Naive thymus-derived CD4-positive, alpha-beta T cell (primary cell): ENCODE measurements at regions not wholly inside any gene's neighbourhood (a gene's known extent, or its start where the extent isn't known, plus 50 kb on each side); places are given as distances from the start of the nearest gene placed in this dataset.
"Not testable (repeated sequence)": the region's sequence is repeated elsewhere in the genome, so short reads cannot be mapped to it uniquely, and the experiment has no call there.

Source experiments
- ATAC-seq: fragments of 150-1000 bp; cut with Tn5 transposase; 2 replicates; pipeline ENCODE4 v1.10.0; 2021; ENCODE audit warnings: mild to moderate bottlenecking, moderate library complexity
- CTCF ChIA-PET: fragments of 350-600 bp; sonication (Branson Sonifier 250); formaldehyde crosslinking; loops from one replicate; lab custom pipeline; 2021; ENCODE audit warnings: antibody characterized with exemption; lab: Charles Lee
- POLR2A ChIA-PET: fragments of 350-600 bp; sonication (Branson Sonifier 250); formaldehyde crosslinking; loops from one replicate; lab custom pipeline; 2021; ENCODE audit warnings: antibody characterized with exemption, inconsistent platforms; lab: Charles Lee
- DNase-seq, 9 donors: peaks; one replicate each; pipeline versions ENCODE4 v3.0.0 to v3.0.0-alpha.2; 2020 to 2022; ENCODE audit warnings: mixed read lengths in 1 of 9
- H3K27ac ChIP-seq: one replicate; pipeline ENCODE4 v1.7.0; 2013; ENCODE audit warnings: mild to moderate bottlenecking, low read depth, low read length, moderate library complexity
- H3K27me3 ChIP-seq, 2 donors: one replicate each; pipeline ENCODE4 v1.7.0; 2013; ENCODE audit warnings: low read length in 2 of 2, mild to moderate bottlenecking in 2 of 2, moderate library complexity in 2 of 2; ENCODE audit not compliant: control insufficient read depth in 2 of 2, insufficient read depth in 2 of 2
- H3K36me3 ChIP-seq, 3 experiments: 1 replicate in 2 of 3; 2 replicates in 1 of 3; pipeline ENCODE4 v1.7.0; 2013; ENCODE audit warnings: low read length in 3 of 3, mild to moderate bottlenecking in 3 of 3, moderate library complexity in 1 of 3; ENCODE audit not compliant: insufficient read depth in 3 of 3, control insufficient read depth in 2 of 3
- H3K4me1 ChIP-seq, 2 donors: one replicate each; pipeline ENCODE4 v1.7.0; 2013; ENCODE audit warnings: low read length in 2 of 2, mild to moderate bottlenecking in 2 of 2, moderate library complexity in 1 of 2; ENCODE audit not compliant: control insufficient read depth in 2 of 2, insufficient read depth in 2 of 2
- H3K4me3 ChIP-seq: 2 replicates; pipeline ENCODE4 v1.7.0; 2013; ENCODE audit warnings: mild to moderate bottlenecking, low read length
- H3K9me3 ChIP-seq, 3 experiments: 1 replicate in 2 of 3; 2 replicates in 1 of 3; pipeline ENCODE4 v1.7.0; 2013; ENCODE audit warnings: low read length in 3 of 3; ENCODE audit not compliant: control insufficient read depth in 2 of 3
- H3K27ac Mint-ChIP-seq, 9 donors: one replicate each; pipeline ENCODE4 v1.8.0; 2020 to 2022; ENCODE audit warnings: mixed read lengths in 9 of 9, mild to moderate bottlenecking in 8 of 9, moderate library complexity in 5 of 9, inconsistent platforms in 2 of 9
- H3K27me3 Mint-ChIP-seq, 5 donors: one replicate each; pipeline ENCODE4 v1.8.0; 2021 to 2022; ENCODE audit warnings: mixed read lengths in 5 of 5, mild to moderate bottlenecking in 1 of 5
- H3K36me3 Mint-ChIP-seq, 5 donors: one replicate each; pipeline ENCODE4 v1.8.0; 2020 to 2022; ENCODE audit warnings: mixed read lengths in 5 of 5, mild to moderate bottlenecking in 3 of 5, inconsistent platforms in 1 of 5
- H3K4me1 Mint-ChIP-seq, 7 donors: one replicate each; pipeline ENCODE4 v1.8.0; 2020 to 2022; ENCODE audit warnings: mixed read lengths in 7 of 7, mild to moderate bottlenecking in 3 of 7, inconsistent platforms in 1 of 7
- H3K4me3 Mint-ChIP-seq, 10 donors: one replicate each; pipeline ENCODE4 v1.8.0; 2020 to 2022; ENCODE audit warnings: mild to moderate bottlenecking in 10 of 10, mixed read lengths in 10 of 10, moderate library complexity in 6 of 10, inconsistent platforms in 2 of 10
- H3K9me3 Mint-ChIP-seq, 11 donors: one replicate each; pipeline ENCODE4 v1.8.0; 2020 to 2022; ENCODE audit warnings: mixed read lengths in 11 of 11, mild to moderate bottlenecking in 4 of 11, inconsistent platforms in 1 of 11, moderate library complexity in 1 of 11
- intact Hi-C, 2 donors: fragments of 100-400 bp; cut with micrococcal nuclease; formaldehyde crosslinking; loops; one replicate each; pipeline ENCODE4 v1.15.1; 2023

DNA sequence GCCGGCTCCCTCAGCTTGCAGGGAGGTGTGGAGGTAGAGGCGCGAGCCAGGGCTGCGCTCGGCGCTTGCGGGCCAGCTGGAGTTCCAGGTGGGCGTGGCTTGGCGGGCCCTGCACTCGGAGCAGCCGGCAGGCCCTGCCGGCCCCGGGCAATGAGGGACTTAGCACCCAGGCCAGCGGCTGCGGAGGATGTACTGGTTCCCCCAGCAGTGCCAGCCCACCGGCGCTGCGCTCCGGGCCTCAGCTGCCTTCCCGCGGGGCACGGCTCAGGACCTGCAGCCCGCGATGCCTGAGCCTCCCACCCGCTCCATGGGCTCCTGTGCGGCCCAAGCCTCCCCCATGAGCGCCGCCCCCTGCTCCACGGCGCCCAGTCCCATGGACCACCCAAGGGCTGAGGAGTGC lies 1293.6 kb upstream of the NXPH2 start:
- intact Hi-C loops, H3K27me3 Mint-ChIP-seq, POLR2A ChIA-PET, H3K27ac ChIP-seq, H3K4me3 ChIP-seq, H3K9me3 ChIP-seq, DNase-seq, H3K4me1 Mint-ChIP-seq, ATAC-seq, H3K36me3 ChIP-seq, H3K27me3 ChIP-seq, H3K36me3 Mint-ChIP-seq, H3K4me3 Mint-ChIP-seq, H3K4me1 ChIP-seq, CTCF ChIA-PET, H3K27ac Mint-ChIP-seq: not testable (repeated sequence)
- H3K9me3 Mint-ChIP-seq: peaks cover 0 to 18% (median 10%) of the 10 kb centered on the region in 11 donors

DNA sequence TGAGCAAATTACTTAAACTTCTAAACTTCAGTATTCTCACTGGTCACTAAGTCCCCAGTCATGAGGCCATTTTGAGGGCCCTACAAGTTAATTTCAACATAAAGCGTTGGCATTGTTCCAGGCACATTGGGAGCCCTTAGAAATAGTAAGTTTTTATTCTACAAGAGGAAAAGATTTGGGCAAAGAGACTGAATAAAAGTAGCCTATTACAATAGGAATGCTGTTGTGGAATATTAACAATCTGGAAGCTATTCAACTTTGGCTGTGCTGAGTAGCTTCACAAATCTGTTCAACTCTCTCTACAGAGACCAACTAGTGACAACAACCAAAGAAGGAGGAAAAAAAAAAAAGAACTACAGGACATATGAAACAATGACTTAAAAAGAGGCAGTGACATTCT lies 1287.5 kb upstream of the NXPH2 start:
- no peak overlapping the region for H3K4me3 Mint-ChIP-seq
- ChIA-PET POLR2A (no interaction called here), CTCF (no interaction called here)
- ATAC-seq: no peak
- Histone ChIP-seq H3K4me1 (no peaks in the 10 kb centered on the region), H3K36me3 (no peaks in the 10 kb centered on the region), H3K27me3 (no peaks in the 10 kb centered on the region), H3K27ac (no peak overlapping the region), H3K9me3 (no peaks in the 10 kb centered on the region), H3K4me3 (no peak overlapping the region)
- peaks cover 0 to 21% (median 9%) of the 10 kb centered on the region in 11 donors for H3K9me3 Mint-ChIP-seq
- H3K27me3 Mint-ChIP-seq: no peaks in the 10 kb centered on the region
- no peaks in the 10 kb centered on the region for H3K4me1 Mint-ChIP-seq
- no peaks in the 10 kb centered on the region for H3K36me3 Mint-ChIP-seq
- no peak overlapping the region for H3K27ac Mint-ChIP-seq
- no peak for DNase-seq
- intact Hi-C loops: no loop called here

DNA sequence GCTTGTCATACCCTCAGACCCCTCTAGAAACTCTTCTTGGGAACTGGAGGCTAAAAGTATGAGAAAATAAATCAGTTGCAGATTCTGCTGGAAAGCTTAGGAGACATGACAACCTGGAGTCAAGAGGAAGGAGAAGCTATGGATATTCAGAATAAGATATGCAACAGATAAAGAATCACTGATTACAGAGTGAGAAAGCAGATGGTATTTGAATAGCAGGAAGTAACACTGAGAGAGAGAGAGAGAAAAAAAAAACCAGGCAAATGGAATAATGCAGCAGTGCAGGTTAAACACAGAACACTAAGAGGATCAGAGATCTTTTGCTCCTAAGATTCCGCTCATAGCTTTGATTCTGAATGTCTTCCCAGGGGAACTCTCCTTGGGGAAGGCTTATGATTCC lies 1284.1 kb upstream of the NXPH2 start:
- H3K4me3 ChIP-seq: no peak overlapping the region
- no peaks in the 10 kb centered on the region for H3K27me3 Mint-ChIP-seq
- CTCF ChIA-PET: no interaction called here
- peaks cover 3 to 21% (median 6%) of the 10 kb centered on the region in 11 donors for H3K9me3 Mint-ChIP-seq
- POLR2A ChIA-PET: no interaction called here
- H3K27ac ChIP-seq: no peak overlapping the region
- no peaks in the 10 kb centered on the region for H3K9me3 ChIP-seq
- H3K27ac Mint-ChIP-seq: no peak overlapping the region
- no peaks in the 10 kb centered on the region for H3K4me1 ChIP-seq
- H3K36me3 Mint-ChIP-seq: no peaks in the 10 kb centered on the region
- intact Hi-C loops: no loop called here
- ATAC-seq (no peak), DNase-seq (no peak)
- no peak overlapping the region for H3K4me3 Mint-ChIP-seq
- H3K36me3 ChIP-seq: no peaks in the 10 kb centered on the region
- H3K4me1 Mint-ChIP-seq: no peaks in the 10 kb centered on the region
- no peaks in the 10 kb centered on the region for H3K27me3 ChIP-seq

DNA sequence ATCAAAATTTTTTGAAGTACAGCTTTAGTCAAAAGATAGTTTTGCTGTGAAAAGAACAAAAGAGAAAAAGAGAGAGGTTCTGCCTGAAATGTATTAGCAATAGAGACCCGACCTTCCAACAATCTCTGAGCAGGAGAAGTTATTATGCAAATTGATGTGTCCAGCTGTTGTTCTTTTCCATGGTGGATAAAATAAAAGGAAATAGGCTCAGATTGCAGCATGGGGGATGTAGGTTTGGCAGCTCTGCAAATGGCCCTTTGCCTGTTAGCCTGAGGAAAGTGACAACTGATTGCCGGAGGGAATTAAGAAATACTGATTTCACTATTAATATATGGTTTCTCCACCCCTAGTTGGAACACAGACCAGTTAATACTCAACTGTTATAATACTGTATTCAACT lies 1283.2 kb upstream of the NXPH2 start:
- ATAC-seq (no peak), DNase-seq (no peak)
- Histone ChIP-seq H3K9me3 (no peaks in the 10 kb centered on the region), H3K4me3 (no peak overlapping the region), H3K36me3 (no peaks in the 10 kb centered on the region), H3K27ac (no peak overlapping the region), H3K27me3 (no peaks in the 10 kb centered on the region), H3K4me1 (no peaks in the 10 kb centered on the region)
- no peak overlapping the region for H3K27ac Mint-ChIP-seq
- H3K27me3 Mint-ChIP-seq: no peaks in the 10 kb centered on the region
- ChIA-PET CTCF (interaction anchor here (0.6 kb wide), 1 partner anchor 152 kb away, joined by 3 read pairs; no protein-coding TSS in a partner anchor), POLR2A (no interaction called here)
- H3K36me3 Mint-ChIP-seq: no peaks in the 10 kb centered on the region
- H3K9me3 Mint-ChIP-seq: peaks cover 3 to 21% (median 6%) of the 10 kb centered on the region in 11 donors
- intact Hi-C loops: no loop called here
- H3K4me1 Mint-ChIP-seq: no peaks in the 10 kb centered on the region
- H3K4me3 Mint-ChIP-seq: no peak overlapping the region

DNA sequence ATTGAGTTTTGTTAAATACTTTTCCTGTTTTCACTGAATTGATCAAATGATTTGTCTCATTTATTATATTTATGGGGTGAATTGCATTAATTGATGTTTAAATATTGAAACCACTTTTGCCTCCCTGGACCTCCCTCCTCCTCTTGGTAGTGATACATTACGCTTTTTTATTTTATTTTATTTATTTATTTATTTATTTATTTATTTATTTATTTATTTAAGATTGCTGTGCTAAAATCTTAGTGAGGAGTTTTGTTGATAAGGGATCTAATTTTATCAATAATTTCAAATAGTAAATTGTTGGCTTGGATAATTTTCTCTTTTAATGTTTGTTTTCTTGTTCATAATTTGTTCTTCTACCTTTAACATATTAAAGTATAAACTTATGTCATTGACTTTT lies 1281.0 kb upstream of the NXPH2 start:
- Histone ChIP-seq H3K27ac (no peak overlapping the region), H3K4me1 (no peaks in the 10 kb centered on the region), H3K27me3 (no peaks in the 10 kb centered on the region), H3K36me3 (no peaks in the 10 kb centered on the region), H3K4me3 (no peak overlapping the region), H3K9me3 (no peaks in the 10 kb centered on the region)
- ChIA-PET POLR2A (no interaction called here), CTCF (no interaction called here)
- Mint-ChIP-seq H3K4me3 (no peak overlapping the region), H3K36me3 (no peaks in the 10 kb centered on the region), H3K4me1 (no peaks in the 10 kb centered on the region), H3K9me3 (peaks cover 2 to 21% (median 7%) of the 10 kb centered on the region in 11 donors), H3K27ac (no peak overlapping the region), H3K27me3 (no peaks in the 10 kb centered on the region)
- DNase-seq (no peak), ATAC-seq (no peak)
- intact Hi-C loops: no loop called here

DNA sequence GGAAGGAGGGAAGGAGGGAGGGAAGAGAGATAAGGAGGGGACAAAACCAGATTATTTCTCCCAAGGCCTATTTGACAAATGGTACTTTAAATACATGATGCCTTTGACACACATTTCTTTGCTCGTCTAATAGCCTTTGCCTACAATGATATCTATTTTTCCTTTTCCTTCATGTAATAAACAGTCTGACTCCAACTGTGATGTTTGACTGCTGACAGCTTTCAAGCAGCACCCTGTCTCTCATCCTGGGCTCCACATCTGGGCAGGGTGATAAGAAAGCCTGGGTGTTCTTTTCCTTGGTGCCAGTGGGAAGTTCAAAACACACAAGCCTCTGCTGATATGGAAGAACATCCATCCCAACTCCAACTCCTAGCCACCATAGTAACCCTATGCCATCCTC lies 1277.7 kb upstream of the NXPH2 start:
- no peak overlapping the region for H3K4me3 ChIP-seq
- CTCF ChIA-PET: no interaction called here
- H3K36me3 ChIP-seq: no peaks in the 10 kb centered on the region
- no peaks in the 10 kb centered on the region for H3K9me3 ChIP-seq
- Mint-ChIP-seq H3K27me3 (no peaks in the 10 kb centered on the region), H3K27ac (no peak overlapping the region), H3K4me3 (no peak overlapping the region), H3K9me3 (peaks cover 0 to 18% (median 5%) of the 10 kb centered on the region in 11 donors), H3K36me3 (no peaks in the 10 kb centered on the region), H3K4me1 (no peaks in the 10 kb centered on the region)
- intact Hi-C loops: no loop called here
- no peaks in the 10 kb centered on the region for H3K4me1 ChIP-seq
- POLR2A ChIA-PET: no interaction called here
- no peaks in the 10 kb centered on the region for H3K27me3 ChIP-seq
- no peak overlapping the region for H3K27ac ChIP-seq
- no peak for DNase-seq
- no peak for ATAC-seq

DNA sequence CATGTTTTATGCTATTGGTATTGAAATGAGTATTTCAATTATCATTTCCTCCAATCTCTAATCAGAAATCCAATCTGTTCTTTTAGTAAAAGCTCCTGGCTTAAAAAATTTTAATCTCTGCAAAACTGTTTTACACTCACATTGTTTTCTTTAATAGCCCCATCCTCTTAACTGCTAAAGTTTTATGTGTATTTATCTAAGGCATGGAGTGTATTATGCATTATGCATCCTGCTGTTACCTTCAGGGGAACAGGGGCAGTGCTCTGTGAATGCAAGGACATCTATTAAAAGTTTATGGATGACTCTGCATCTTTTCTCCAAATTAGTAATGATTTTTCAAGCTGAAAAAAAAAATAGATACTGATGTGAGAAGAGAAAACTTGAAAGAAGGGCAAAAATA lies 1261.6 kb upstream of the NXPH2 start:
- Mint-ChIP-seq H3K27ac (no peak overlapping the region), H3K9me3 (peaks cover 2 to 39% (median 11%) of the 10 kb centered on the region in 11 donors), H3K4me3 (no peak overlapping the region), H3K36me3 (no peaks in the 10 kb centered on the region), H3K27me3 (no peaks in the 10 kb centered on the region), H3K4me1 (no peaks in the 10 kb centered on the region)
- Histone ChIP-seq H3K36me3 (no peaks in the 10 kb centered on the region), H3K27ac (no peak overlapping the region), H3K27me3 (no peaks in the 10 kb centered on the region), H3K4me1 (no peaks in the 10 kb centered on the region), H3K4me3 (no peak overlapping the region), H3K9me3 (peaks cover 0 to 7% (median 0%) of the 10 kb centered on the region in 3 experiments)
- intact Hi-C loops: loop anchor here in 1 of 2 donors (2.0 kb wide), 1 partner anchor 21 kb away; no protein-coding TSS in a partner anchor
- CTCF ChIA-PET: no interaction called here
- POLR2A ChIA-PET: no interaction called here
- DNase-seq: no peak
- ATAC-seq: no peak
